RPMI8226 (cell line): ENCODE measurements at regions not wholly inside any gene's neighbourhood (a gene's known extent, or its start where the extent isn't known, plus 50 kb on each side); places are given as distances from the start of the nearest gene placed in this dataset.

ENCODE experiments used
- DNase-seq: peaks from one replicate; pipeline ENCODE4 v3.0.0-alpha.2; 2015

DNA sequence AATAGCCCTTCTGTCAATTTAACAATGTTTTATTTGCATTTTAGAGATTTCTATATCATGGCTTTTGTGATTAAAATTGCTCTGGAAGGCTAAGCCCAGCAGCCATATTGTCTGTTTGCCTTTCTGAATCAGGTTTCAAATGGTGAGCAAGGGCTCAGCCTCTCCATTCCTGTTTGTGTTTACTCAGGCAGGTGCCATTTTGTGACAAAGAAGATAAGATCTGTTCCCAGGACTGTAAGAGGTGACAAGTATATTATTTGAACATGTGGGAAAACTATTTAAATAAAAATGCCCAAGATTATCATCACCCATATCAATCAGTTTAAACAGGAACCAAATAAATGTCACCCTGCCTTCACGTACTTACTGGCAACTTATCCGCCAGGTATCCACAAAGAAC lies 641.3 kb upstream of the KLF4 start:
- no peak for DNase-seq

DNA sequence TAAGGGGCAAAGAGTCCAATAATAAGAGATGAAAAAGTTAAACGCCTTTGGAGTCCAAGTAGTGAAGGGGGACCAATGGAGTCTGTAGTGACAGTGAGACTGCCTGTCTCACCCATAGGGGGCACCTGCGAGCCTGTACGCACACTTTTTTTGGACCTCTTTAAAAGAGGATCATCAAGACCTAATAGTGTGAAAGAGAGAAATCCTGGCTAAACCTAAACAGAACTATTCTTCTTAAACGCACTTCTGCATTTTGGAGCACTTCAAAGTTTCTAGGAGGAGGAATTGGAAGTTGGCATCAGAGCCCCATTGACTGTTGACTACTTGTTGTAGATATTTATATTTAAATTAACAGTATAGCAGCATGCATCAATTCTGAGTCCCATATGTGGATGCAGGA lies 636.1 kb upstream of the KLF4 start:
- no peak for DNase-seq

DNA sequence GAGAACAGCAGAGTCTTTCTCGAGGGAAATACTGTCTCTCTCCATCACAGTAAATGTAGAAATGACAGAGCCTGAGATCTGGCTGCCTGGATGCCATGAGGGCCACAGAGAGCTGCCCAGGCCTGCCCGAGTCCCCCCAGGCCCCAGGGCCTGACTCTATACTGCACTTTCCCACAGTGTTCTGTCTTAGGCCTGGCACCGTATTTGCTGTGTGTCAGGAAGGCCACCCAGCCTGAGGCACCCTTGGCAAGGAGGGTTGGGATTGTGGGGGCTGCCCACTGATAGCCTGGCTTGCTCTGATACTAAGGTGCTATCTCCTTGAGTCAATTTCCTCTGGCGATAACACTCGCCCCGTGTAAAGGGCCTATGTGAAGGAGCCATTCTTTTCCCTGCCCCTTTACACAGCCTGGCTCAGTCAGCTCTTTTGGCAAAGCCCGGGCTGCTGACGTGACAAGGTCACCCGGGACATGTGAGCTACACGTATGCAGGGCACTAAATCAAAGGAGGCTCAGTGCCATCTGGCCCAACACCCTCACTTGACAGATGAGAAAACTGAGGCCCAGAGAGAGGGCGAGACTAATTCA lies 630.1 kb upstream of the KLF4 start:
- no peak for DNase-seq

DNA sequence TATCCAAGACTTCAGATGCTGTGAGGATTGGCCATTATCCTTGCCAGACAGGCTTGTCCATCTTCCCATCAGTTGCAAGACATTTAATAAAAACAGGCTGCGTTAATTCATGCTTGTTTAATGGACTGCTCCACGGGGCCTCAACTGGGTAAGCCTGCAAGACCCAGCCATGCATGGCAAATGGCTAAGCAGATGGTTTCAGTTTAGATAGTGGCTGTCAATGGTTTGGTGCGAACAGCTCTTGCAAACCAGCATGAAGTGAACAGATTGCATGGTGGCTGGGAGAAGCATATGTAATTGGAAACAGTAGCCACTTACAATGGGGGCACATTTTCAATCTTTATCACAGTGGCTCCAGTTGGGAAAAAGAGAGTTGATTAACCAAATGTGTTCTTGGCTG lies 628.2 kb upstream of the KLF4 start:
- DNase-seq: no peak

- DNase-seq: no peak
These were observed 627.7 kb upstream of the KLF4 start for GRCh38 chr9:108117306-108117705.

DNA sequence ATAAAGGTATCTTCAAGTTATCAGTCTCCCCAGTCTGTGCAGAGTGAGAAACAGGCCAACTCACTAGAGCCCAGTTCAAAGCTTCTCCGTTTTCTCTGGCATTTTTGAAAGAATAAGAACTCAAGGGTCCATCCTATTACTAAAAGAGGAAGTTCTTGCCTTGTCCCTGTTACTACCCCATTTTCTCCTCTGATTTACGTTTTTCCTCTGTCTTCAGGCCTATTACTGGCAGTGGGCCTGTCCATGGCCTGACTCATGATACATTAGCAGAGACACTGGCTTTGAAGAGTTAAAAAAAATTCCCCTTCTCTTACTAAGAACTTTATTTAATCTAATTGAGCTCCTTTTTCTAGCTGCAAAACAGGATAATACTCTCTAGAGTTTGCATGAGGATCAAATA lies 624.0 kb upstream of the KLF4 start:
- DNase-seq: no peak

DNA sequence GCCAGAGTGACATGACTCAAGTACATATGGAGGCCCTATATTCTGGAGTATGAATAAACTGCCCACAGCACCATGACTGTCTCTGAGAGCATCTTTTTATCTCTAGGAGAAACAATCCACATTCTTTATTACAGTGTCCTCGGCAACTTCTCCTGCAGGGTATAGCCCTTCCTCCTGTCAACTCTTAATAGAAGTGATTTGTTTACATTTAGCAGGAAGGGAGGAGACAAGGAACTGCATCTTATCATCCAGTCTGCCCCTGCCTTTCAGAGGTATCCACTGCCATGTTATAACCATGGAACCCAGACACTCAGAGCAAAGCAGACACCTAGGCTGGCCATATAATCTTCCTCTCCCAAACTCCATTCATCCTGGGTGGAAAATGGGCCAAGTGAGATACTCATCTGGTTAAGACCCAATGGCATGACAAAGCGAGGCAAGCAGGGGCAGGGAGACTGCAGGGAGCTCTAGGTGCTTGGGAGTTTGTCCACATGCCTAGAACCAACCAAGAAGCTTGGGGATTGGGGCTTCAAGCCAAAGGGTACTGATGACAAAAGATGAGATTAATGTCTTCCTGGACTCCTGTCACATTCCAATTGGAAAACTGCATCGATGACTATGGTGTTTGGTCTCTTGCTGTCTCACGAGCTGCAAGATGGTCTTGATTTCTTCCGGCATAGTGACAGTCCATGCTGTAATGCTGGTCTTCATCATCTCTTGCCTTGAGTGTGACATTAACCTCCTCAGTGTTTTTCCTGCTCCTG lies 620.5 kb upstream of the KLF4 start:
- no peak for DNase-seq

- DNase-seq: no peak
These were observed 619.4 kb upstream of the KLF4 start for GRCh38 chr9:108108852-108109448.

DNA sequence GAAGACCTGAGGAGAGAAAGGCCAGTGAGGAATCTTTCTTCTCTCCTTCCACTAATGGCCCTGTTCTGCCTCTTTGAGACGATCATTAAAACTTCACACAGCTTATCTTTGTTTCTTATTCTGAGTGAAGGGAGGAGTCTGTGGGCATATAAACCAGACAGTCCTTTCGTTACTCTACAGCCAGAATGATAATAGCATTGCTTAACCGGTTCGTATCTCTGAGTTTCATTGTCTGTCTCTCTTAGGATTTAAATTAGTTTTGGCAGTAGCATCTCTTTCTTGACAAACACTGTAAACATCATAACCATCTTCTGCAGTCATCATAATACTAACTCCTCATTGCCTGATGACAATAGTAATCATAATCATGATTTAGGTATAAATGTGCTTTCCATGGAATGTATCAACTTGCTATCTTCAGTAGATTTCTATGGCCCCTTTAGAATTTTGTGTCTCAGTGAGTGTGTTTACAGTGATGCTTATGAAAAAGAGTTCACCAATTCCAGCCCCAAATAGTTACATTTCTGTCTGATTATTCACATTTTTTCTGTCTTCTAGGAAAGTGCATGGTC lies 618.8 kb upstream of the KLF4 start:
- no peak for DNase-seq

GRCh38 chr9:108105885-108106284 lies 616.3 kb upstream of the KLF4 start:
- DNase-seq: no peak

DNA sequence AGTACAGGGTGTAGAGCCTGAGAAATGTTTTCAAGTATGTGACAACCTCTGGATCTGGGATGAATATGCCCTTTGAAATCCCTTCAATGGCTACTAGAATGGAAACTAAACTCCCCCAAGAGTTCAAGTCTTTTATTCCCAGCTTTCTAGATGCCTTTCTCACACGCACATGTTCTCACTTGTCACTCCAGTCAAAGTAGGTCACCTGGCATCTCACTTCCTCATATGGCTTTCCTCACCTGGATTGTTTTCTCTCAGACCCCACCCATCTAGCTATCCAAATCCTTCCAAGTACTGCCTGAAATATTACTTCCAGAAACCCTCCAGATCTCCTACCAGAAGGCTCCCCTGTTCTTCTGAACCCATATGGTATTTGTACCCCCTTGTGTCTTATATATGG lies 615.4 kb upstream of the KLF4 start:
- DNase-seq: no peak

- no peak for DNase-seq
These were observed 613.6 kb upstream of the KLF4 start for GRCh38 chr9:108103046-108103693.

GRCh38 chr9:108101410-108101809 lies 611.8 kb upstream of the KLF4 start:
- DNase-seq: no peak

DNA sequence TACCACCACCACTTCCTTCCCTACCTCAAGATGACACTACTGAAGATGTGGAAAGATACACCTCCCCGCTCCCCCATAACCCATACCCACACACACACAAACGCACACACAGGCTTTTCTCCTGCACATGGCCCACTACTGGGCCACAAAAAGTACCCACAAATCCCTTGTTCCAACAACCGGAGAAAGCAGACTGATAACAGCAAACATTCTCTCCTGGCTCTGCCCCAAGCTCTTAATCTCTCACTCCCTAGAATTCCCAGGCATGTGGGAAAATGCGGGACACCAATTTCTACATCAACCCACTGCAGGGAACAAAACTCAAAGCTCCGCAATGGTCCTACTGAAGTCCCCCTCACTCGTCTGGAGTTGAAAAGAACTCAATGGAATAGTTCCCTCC lies 611.0 kb upstream of the KLF4 start:
- DNase-seq: no peak

GRCh38 chr9:108099854-108100253 lies 610.3 kb upstream of the KLF4 start:
- no peak for DNase-seq

DNA sequence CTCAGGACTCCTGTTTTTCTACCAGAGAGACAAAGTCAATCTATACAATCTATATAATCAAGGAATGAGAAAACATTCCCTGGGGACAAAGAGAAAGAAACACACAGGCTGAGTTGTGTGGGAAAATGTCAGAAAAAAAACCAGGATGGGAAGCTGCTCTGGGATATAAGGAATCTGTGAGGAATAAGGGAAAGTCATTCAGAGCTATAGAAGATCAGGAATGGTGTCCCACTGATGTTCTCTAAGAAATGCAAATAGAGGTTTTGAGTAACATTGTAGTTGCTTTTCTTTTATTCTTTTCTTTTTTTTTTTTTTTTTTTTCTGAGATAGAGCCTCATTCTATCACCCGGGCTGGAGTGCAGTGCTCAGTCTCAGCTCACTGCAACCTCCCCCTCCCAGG lies 605.9 kb upstream of the KLF4 start:
- DNase-seq: no peak

DNA sequence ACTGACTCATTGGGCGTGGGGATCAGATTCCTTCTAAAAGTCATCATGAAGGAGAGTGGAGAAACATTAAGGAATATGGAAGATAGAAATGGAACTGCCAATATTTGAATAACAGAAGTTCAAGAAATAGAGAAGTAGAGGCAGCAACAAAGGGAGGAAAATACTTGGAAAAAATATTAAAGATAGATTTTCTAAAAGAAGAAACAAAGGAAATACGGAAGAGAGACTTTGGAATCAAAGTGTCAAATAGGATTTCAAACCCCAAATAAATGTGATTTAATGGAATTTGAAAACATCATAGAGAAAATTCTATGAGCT lies 605.1 kb upstream of the KLF4 start:
- DNase-seq: no peak

- no peak for DNase-seq
These were observed 604.5 kb upstream of the KLF4 start for GRCh38 chr9:108093773-108094675.

DNA sequence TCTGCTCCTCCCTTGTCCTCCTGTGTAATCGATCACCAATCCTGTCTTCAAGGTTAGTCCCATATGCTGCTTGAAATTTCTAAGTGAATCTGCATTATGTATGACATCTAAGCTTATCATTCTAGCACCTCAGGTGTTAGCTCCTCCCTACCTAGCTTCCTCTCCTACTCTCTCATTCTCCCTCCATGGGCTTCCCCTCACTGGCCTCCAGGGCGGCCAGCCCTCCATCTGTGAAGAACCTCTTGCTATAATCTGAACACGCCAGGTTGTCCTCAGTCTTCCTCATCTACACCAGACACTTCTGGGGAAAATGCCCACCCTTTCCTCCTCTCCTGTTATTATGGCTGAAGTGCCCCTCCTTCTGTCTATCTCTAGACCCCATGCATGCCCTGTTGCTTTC lies 599.3 kb upstream of the KLF4 start:
- DNase-seq: no peak

GRCh38 chr9:108087781-108088180 lies 598.2 kb upstream of the KLF4 start:
- DNase-seq: no peak

- DNase-seq: no peak
These were observed 597.1 kb upstream of the KLF4 start for GRCh38 chr9:108086624-108087023.

GRCh38 chr9:108085294-108085693 lies 595.7 kb upstream of the KLF4 start:
- no peak for DNase-seq
